HG03159 (cell line): ENCODE measurements at regions not wholly inside any gene's neighbourhood (a gene's known extent, or its start where the extent isn't known, plus 50 kb on each side); places are given as distances from the start of the nearest gene placed in this dataset.
"Not testable (repeated sequence)": the region's sequence is repeated elsewhere in the genome, so short reads cannot be mapped to it uniquely, and the experiment has no call there.

Experiments
- ATAC-seq: cut with Tn5 transposase; IDR thresholded peaks from one replicate; pipeline ENCODE4 v1.9.1; 2021; ENCODE audit warnings: mild to moderate bottlenecking, moderate library complexity; ENCODE audit not compliant: unreplicated experiment

GRCh38 chr12:125966641-125967040 lies 901.4 kb downstream of the AACS start:
- ATAC-seq: no peak

- no peak for ATAC-seq
These were observed 903.2 kb downstream of the AACS start for GRCh38 chr12:125968413-125968812.

- no peak for ATAC-seq
These were observed 906.7 kb downstream of the AACS start for GRCh38 chr12:125971981-125972380.

- no peak for ATAC-seq
These were observed 913.1 kb downstream of the AACS start for GRCh38 chr12:125978286-125978685.

DNA sequence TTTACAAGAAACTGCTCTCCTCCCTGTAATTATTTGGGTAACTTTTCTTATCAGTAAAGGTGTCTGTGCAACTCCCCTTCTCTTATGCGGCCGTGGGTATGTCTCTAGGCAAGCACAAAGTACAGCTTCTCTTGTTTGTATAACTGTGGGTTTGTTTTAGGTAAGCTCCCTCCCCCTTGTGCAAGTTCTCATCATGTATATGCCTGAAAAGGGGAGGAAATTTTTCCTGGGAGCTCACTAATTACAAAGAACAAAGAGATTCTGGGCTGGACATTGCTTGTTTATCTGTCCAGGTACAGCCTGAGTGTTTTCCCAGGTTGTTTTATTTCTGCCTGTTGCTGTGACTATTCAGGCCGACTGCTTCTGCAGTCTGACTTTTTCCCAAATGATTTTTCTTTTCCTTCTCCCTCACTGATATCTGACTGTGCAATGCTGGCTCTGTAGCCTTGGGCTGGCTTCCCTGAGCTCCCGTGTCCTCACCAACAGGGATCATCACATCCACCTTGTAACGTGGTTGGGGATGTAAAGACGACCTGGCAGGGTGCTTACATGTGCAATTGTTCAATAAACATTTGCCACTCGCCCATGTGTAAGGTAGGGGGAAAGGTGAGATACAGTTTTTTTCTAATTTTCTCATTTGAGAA lies 916.5 kb downstream of the AACS start:
- no peak for ATAC-seq

DNA sequence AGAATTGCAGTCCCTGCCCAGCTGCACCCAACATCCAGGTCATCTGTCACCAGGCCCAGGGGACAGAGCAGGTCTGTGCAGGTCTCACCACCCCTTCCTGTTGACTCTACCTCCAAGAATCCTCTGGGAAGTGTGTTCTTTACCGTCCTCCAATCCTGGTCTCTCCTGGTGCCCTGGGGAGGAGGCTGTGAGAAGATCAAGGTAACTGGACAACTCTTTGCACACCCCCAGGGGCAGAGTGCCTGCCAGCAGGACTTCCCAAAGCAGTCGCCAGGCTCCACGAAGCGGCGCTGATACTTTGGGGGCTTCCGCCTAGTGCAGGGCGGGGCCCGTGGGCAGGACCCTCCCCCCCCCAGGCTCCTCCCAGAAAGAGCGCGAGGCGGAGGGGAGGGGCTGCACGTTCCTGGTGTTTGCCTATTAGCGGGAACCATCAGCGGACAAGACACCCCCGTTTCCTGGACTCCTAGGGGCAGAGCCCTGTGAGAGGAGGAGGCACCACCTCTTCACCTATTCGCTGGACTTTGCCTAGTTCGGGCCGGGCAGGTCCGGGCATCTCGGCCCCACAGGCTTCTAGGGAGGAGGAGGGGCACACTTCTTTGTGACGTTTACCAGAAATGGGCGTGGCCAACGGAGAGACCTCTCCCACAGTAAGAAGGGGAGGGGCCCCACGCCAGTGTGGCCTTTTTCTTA lies 918.0 kb downstream of the AACS start:
- no peak for ATAC-seq

DNA sequence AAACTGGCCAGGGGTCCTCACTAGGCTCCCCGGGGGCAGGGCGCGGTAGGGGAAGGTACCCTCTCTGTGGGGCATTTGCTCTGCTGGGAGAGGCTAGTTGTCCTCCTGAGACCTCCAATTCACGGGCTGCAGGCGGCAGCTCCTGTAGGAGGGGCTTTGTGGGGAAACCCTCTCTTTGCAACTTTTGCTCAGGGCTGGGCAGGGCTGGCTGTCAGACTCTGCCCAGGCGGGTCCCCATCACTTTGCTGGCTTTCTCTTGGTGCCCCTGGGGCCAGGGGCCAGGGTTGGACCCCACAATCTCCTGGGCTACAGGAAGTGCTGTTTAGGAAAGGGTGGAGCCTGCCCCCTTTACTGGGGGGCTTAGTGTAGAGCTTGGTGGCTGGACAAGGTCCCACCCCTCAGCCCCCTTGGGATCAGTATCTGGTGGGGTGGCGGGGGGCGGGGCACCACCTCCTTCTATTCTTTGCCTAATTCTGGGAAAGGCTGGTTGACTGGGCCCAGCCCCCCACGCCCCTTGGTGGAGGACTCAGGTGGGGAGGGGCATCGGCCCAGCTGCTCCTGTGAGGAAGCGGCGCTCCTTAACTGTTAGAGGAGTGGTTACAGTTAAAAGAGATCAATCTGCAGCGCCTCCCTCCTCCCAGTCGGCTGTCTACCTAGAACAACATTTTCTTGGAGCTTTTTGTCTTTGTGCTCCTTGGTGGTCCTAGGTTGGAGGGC lies 918.7 kb downstream of the AACS start:
- no peak for ATAC-seq

DNA sequence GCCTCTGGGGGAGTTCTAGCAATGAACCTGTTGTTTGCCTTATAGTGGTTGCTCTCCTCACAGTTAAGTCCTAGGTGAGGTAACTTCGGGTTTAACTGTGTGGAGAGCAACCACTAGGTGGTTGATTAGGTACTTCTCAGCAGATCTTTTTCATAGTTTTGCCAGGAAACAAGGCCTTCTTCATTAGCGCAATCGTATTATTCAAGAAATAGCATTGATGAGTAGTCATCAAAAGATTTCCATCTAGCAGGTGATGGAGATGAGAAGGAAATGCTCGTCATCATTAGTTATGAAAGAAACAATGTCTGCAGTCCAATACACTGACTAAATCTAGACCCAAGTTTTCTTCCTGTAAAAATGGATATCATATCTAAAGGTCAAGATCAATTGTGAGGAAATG lies 923.3 kb downstream of the AACS start:
- ATAC-seq: no peak

DNA sequence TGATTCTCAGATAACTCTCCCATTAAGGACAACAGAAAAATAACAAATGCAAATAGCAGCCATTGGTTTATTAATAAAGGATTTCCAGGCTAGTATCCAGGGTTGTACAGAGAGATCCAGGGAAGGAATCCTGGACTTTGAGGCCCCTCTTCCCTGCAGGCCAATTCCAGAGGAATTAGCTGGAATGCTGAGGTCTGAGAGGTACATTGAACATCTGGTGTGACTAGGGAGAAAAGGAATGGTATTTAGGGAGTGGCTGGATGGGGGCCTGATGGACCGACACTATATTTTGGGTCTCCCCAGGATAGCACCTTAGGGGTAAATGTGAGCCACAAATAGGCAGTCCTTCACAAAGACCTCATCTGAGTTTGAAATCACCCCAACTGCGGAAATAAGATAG lies 924.5 kb downstream of the AACS start:
- no peak for ATAC-seq

DNA sequence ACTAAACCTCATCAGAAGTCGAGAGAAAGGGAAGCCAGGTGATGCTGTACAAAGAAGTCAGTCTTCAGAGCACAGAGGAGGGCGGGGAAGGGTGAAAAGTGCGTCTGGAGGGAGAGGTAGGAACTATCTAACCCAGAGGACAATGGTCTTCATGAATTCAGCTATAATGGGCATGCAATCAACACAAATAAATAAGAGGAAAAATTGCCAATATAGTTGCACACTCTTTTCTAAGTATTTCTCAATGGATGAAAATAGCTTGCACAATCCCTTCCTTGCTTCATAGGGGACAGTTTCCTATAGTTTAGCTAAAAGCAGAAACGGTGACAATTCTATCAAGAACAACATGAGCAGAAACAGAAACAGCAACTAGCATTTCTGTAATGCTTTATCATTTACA lies 931.2 kb downstream of the AACS start:
- no peak for ATAC-seq

DNA sequence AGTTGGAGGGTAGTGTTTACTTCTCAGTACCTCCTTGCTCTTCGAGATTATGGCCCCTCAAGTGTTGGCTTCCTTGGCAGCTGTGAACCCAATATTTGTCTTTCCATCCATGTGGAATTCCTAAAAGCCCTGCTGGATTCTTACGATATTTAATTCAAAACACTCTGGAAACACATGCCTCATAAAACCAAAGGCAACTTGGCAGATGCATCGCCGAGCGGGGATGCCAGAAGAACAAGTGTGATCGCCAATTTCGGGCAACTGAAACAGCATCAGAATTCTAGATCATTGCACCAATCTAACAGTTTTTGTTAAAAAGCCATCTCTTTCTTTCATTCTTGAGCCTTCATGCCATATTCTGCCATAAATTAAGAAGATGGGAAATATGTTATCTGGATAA lies 934.4 kb downstream of the AACS start:
- ATAC-seq: no peak

DNA sequence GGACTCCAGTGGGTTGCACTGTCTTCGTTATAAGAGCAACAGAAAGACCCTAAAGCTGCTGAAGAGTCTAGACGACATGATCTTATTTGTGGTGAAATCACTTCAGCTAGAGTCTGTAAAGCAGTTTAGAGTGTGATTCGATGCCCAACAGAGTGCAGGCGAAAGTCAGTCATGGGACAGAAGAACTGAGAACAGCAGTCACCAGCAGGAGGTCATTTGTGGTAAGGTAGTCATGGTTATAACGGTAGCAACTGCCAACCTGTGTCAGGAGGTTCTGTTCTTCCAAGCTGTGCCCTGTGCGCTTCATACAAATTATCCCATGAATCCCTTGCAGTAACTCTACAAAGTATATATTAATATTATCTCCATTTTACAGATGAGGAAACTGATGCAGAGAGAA lies 954.1 kb downstream of the AACS start:
- no peak for ATAC-seq

DNA sequence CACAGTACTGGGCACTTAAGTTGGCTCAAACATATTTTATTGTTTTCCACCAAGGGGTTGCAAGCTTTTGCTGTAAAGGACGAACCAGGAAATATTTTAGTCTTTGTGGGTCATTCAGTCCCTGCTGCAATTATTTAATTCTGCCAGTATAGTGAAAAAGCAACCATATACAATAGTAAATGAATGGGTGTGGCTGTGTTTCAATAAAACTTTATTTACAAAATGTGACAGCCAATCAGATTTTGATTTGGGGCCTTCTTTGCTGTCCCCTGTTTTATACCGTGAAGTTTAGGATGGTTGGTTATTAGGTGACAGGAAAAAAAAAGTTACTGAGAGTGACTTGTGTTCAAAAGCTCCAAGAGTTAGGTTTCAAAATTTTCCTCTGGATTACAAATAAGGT lies 956.4 kb downstream of the AACS start:
- no peak for ATAC-seq

GRCh38 chr12:126027825-126028224 lies 962.6 kb downstream of the AACS start:
- ATAC-seq: no peak

DNA sequence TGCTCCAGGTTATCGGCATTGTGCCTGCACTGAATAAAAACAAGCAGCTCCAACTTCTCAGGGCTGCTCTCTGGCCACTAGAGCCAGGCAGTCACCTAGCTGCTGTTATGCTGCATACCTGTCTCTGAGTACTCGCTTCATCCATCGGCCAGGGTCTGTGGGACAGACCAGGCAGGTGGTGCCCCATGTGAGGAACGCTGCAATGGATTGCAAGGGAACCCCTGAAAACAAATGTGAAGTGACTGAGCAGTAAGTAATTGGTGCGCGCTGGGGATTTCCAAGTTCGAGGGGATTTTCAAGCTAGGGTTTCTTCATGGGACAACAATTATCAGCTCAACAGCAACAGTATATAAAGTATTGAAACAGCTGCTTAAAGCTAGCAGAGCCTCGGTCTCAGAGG lies 965.3 kb downstream of the AACS start:
- ATAC-seq: no peak

GRCh38 chr12:126033751-126034150 lies 968.5 kb downstream of the AACS start:
- ATAC-seq: no peak

GRCh38 chr12:126036348-126036747 lies 971.1 kb downstream of the AACS start:
- no peak for ATAC-seq

- no peak for ATAC-seq
These were observed 973.2 kb downstream of the AACS start for GRCh38 chr12:126038434-126038833.

DNA sequence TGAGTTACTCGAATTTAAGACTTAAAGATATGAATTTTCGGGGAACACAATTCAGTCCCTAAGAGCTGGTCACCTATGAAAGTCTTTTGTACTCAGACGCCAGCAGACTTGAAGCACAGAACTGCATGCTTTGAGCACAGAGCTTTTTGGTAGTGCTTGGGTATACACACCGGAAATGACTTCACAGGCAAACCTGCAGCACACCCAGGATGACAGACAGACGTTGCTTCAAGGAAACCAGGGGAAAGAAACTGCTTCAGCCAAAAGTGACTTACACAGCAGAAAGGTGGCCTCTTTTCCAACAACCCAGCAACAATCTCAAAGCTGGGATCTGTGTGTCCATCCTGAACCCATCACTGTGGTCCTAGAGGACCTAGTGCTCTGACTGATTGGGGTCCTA lies 975.1 kb downstream of the AACS start:
- ATAC-seq: no peak

DNA sequence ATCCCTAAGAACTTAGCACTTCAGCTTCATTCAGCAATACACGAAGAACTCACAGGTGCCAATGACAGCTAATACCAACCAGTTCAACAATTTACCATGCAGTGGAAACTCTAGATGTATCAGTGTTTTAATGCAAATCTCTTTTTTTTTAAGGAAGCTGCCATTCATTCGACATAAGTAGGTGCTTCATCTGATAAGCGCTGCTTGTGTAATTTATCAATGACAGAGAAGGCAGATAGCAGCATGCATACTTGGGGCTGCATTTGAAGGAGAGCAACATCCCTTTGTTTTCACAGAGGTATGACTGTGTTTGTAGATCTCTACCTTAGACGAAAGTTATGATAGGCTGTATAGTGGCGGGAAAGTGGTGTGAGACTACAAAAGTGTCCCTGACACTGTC lies 977.1 kb downstream of the AACS start:
- no peak for ATAC-seq

DNA sequence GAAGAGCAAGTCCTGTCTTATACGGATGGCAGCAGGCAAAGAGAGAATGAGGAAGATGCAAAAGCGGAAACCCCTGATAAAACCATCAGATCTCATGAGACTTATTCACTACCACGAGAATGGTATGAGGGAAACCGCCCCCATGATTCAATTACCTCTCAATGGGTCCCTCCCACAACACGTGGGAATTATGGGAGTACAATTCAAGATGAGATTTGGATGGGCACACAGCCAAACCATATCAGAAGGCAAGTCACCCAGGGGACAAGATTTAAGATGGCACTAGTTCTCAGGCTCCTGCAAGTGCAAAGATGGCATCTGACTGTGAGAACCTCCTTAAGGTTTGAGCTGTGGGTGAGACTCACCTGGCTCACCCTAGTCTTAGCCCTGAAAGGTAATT lies 984.3 kb downstream of the AACS start:
- ATAC-seq: not testable (repeated sequence)

DNA sequence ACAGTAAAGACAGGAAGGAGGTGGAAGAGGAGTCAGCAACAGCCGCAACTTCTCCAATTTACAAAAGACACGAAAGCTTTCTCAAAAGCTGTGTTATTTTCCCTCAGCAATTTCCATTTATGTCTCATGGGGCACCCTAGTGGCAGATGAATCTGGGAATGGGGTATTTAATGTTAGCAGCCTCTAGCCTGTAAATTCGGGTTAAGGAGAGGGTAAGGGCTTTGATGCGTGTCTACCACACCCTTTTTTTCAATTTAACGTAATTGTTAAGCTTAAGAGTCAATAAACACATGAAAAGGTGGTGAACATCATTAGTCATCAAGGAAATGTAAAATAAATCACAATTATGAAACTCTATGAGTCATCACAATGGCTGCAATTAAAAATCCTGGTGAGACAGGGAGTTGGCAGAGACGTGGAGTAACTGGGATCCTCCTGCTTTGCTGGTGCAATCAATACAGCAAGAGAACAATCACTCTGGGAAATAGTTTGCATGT lies 986.4 kb downstream of the AACS start:
- no peak for ATAC-seq
